Keratinocyte (primary cell): ENCODE measurements at regions not wholly inside any gene's neighbourhood (a gene's known extent, or its start where the extent isn't known, plus 50 kb on each side); places are given as distances from the start of the nearest gene placed in this dataset.

Experiments
- CTCF ChIP-seq, 3 experiments: IDR thresholded peaks in 1 of 3; conservative IDR thresholded peaks in 1 of 3; optimal IDR thresholded peaks in 1 of 3; 2 replicates in 2 of 3; 3 replicates in 1 of 3; pipeline versions ENCODE3 to v1.5.1; 2011; ENCODE audit warnings: low read length in 3 of 3, mild to moderate bottlenecking in 3 of 3, moderate library complexity in 2 of 3, control low read depth in 1 of 3, inconsistent platforms in 1 of 3; ENCODE audit not compliant: insufficient read depth in 2 of 3; ENCODE audit errors: extremely low read depth in 1 of 3
- EZH2 ChIP-seq: IDR thresholded peaks from one replicate; pipeline ENCODE4 v1.6.1; 2012; ENCODE audit warnings: inconsistent platforms, mild to moderate bottlenecking, low read length, moderate library complexity

- TF ChIP-seq CTCF (optimal IDR thresholded peaks at IDR 0.05 in 1 of 3, IDR thresholded peaks at IDR 0.05 in 1 of 3, conservative IDR thresholded peaks at IDR 0.05 in 1 of 3; ENCODE audit: extremely low read depth in 1 of 3, insufficient read depth in 2 of 3, low read length in 3 of 3) (no peak), EZH2 (no peak)
These were observed 505.8 kb upstream of the ADAMTS16 start for GRCh38 chr5:4634342-4634741.
